ENCODE measurements at regions not wholly inside any gene's neighbourhood (a gene's known extent, or its start where the extent isn't known, plus 50 kb on each side); places are given as distances from the start of the nearest gene placed in this dataset.
"Not testable (repeated sequence)": the region's sequence is repeated elsewhere in the genome, so short reads cannot be mapped to it uniquely, and the experiment has no call there.

DNA sequence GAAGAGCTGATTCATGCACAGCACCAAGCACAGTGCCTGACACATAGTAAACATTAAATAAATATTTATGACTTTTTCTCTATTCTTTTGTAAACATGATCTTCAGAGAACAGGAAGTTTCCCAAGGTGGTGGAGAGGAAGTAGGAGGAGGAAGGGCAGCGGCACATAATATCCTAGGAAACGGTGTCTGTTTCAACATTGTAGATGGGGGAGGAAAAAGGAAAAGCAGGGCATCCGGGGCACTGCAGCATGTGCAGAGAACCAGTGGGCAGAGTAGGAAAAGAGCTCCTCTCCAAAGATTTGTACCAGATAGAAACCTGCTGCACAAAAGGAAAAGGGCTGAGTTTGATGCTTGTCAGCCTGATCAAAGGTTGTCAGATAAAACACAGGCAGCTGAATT lies 421.7 kb upstream of the ZNF462 start:
- no peak for DNase-seq (ENCODE audit: low spot score)

DNA sequence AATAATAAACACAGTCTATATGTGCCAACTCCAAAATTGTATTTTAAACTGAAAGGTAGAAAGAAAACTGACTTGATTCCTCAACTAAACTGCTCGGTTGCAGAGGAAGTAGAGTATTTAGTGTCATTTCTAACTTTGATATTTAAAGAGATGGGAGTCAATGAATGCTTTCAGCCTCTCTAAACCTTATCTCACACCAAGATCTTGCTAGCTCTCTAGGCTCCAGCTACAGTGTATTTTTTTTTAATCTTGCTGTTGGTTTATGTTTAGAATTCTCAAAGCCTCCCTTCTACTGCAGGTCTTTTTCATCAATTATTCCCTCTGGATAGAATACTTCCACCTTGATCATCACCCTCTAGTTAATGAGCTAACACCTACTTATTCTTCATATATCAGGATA lies 419.4 kb upstream of the ZNF462 start:
- DNase-seq (ENCODE audit: low spot score): no peak

DNA sequence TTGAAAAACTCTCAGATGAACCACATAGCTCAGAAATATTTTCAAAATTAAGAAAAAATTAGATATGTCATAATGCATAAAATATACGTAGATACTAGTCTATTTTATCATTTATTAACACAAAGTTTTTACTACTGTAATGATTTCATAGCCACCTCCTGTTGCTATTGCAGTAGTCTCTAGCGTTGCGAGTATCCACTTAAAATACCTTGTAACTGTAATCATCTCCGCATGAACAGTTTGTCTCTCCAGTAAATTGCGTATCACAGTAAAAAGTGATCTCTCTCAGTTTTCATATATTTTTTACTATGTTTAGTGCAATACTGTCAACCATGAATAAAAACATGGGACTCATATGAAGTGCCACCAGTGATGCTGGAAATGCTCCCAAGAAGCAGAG lies 417.9 kb upstream of the ZNF462 start:
- no peak for DNase-seq (ENCODE audit: low spot score)

DNA sequence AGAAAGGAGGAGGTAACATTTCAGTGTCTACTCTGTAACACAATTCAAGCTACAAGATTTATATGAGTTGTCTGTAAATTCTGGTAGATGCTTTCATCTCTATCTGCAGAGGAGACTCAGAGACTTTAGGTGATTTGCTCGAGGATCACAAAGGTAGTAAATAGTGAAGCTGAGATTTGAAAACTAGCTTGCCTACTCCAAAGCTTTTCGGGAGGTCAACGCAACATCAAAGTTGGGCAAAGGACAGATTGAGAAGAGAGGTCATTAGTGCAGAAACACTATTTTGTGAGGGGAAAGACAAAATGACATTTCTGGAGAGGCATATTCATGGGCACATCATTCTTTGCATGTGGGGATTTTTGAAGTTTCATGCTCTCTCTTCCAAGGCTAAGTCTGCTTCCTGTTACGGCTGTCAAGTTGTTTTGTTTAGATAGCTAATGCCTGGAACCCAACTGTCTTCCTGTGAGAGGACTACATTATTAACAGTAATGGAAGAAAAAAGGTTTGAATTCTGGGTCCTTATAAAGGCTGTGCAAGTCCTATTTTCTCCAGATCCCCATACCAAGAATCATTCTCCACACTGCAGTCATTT lies 413.5 kb upstream of the ZNF462 start:
- DNase-seq (ENCODE audit: low spot score): no peak

DNA sequence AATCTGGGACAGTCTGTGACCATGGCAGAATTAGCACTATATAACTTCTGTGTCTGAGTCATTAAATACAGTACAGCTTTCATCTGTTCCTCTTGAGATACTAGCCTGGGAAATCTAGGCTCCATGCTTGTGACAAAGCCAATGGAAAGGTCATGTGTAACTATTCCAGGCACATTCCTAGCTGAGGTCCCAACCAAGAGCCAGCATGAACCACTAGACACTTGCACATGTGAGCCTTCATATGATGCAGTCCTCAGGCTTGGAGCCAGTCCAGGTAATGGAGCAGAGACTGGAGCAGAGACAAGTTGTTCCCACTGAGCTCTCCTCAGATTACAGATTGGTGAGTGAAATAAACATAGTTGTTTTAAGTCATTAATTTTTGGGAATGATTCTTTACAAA lies 412.4 kb upstream of the ZNF462 start:
- no peak for DNase-seq (ENCODE audit: low spot score)

DNA sequence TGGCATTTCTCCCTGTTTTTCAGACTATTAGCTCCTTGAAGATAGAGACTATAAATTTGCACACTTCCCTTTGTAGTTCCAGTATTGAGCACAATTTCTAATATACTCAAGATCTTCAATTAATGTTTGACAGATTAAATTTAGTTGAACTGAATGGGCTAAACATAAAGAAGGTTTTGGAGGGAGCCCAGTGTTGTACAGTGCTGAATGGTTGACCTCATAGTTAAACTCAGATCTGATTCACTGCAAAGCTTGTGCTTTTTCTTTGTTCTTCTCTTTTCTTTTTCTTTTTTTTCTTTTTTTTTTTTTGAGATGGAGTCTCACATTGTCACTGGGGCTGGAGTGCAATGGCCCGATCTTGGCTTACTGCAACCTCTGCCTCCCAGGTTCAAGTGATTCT lies 411.7 kb upstream of the ZNF462 start:
- DNase-seq (ENCODE audit: low spot score): no peak

DNA sequence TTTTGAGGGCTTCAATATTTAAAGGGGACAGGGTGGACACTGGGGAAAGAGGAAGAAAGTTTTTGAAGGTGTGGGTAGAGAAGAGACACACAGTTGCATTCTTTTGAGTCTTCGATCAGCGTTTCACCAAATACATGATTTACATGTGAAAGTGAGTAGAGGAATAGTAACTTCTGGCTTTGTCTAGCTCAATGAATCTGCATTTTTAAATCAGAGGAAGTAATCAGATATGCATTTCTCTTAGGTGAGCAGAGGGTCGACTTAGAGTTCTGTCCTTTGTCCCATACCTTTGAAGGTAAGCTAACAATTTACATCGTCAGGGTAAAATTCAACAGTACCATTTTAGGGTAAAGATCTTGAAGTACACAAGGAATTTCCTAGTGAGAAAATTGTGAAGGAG lies 406.4 kb upstream of the ZNF462 start:
- no peak for DNase-seq (ENCODE audit: low spot score)

DNA sequence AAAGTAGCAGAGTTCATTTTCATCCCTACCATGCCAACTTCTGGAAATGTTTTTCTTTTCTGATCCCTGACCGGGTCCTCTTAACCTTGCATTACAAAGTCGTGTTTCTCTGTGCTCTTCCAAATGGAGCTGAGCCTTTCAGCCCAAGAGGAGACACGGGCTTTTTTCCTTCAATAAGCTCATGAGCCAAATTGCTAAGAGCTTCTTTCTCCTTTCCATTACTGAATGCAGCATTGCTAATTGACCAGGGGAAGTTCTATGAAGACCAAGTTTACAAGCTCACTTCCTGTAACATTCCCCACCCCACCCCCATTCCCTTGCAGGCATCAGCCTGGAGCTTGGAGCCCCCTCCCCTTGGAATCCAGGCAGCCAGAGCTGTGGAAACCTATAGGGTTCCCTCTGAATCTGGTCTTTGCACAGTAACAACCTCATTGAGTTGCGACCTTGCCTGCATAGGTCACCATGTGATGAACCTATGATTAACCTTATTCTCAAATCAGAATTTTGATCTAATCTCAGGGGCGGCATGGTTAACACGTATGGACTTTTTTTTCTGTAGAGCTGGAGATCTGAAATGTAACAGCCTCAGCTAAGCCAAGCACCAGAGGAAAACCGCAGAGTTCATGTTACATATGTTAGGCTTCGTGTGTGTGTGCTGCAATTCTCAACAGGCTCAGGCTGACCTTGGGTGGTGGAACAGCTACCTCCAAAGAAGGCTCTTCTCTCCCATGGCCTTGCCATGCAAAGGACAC lies 395.7 kb upstream of the ZNF462 start:
- peak; percentile 52 for DNase-seq (ENCODE audit: low spot score)

DNA sequence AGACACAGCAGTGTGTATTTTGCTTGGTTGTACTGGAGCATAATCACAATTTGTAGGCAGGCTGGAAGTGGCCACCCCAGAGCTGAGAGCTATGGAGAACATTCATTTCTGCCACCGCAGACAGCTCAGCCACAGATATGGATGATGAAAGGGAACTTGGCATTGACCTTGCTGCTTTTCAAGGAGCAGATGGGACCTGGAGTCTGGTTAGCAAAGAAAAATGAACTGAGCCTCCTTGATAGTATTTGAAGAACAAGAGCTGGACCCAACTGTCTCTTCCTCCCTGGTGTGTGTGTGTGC lies 395.2 kb upstream of the ZNF462 start:
- DNase-seq (ENCODE audit: low spot score): no peak

DNA sequence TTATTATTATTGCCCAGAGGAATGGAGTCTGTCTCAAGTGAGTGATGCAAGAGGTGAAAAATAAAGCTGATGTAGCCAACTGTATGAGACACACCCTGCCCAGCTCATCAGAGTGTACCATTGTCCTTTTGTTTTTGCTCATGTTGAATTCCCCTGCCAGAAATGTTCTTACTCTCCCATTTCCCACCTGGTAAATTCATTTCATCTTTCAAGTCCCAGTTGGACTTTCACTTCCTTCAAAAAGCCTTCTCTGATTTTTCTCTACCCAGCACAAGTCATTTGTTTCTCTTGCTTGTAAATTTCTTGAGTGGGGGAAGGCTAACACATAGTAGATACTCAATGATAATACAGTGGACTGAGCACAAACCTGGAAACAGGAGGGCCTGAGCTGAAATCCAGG lies 394.5 kb upstream of the ZNF462 start:
- DNase-seq (ENCODE audit: low spot score): no peak

DNA sequence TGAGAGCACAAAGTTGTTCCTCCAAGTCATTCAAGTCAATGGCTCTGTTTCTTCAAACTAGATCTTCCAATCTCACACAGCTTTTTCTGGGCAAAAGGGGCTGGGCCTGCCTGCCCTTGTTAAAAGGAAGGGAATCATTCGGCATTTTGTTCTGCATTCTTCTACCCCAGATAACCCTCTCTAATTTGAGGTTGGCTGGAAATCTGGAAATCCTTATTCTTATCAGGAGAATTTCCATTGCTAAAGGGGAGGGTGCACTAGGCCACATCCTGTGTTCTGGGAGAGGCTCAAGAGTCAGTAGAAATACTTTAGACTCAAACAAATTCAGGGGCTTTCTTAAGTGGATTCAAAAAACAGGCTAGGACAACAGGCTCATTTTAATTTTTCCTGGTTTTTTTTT lies 384.7 kb upstream of the ZNF462 start:
- no peak for DNase-seq (ENCODE audit: low spot score)

DNA sequence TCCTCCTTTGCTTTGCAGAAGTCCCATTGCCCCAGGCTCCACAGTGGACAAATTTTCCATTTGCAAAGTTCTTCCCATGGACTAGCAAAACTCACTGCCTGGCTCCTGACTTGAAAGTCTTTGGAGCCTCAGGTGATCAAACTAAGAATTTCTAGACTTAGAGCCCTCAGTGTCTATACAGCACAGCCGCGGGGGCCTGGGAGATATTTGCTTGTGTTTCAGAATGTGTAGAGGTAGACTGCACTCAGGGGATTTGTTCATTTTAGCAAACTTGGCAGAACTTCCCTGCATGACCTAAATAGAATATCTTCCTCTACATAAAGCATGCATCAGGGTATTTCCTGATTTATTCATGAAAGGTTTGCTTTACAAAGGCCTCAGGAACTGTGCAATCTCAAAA lies 384.2 kb upstream of the ZNF462 start:
- no peak for DNase-seq (ENCODE audit: low spot score)

DNA sequence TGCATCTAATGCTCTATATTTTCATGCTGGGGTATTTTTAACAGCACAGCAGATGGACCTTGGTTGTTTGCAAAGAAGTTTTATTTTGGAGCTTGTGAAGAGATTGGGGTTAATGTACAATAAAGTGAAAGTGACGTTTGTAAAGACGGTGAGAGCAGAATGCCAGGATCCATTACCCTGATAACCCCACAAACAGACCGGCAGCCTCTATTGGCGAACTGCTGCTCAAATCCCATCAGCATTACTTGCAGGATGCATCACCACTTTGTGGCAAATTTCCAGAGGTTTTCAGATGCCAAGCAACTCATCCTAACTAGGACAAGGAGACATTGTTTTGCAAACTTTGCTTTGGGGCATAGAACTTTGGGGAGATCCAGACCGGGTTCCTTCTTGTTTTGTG lies 383.3 kb upstream of the ZNF462 start:
- no peak for DNase-seq (ENCODE audit: low spot score)

DNA sequence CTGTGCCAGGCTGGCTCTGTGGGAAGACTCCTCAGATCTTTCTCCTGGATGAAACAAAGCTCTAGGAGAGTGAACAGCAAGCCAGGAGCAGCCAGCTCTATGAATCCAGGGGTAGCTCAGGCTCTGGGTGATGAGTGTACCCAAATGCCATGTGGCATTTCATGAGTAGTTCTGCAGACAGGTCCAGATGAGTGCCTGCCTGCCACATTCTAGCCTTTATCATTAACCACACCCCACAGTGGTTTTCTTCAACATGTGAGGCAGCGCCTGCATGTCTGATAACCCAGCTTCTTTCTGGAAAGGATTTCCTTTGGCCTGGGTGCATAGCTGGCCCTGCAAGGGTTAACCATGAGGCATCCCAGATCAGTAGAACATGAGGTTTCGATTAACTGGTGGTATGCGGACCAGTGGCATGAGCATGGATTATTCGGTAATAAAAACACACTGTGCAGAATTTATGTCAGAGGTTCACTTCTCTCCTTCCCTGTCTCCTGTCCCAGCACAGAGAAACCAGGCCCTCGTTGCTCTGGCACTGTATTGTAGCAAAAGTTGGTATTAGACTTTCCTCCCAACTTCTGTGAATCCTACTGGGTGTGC lies 381.9 kb upstream of the ZNF462 start:
- no peak for DNase-seq (ENCODE audit: low spot score)

DNA sequence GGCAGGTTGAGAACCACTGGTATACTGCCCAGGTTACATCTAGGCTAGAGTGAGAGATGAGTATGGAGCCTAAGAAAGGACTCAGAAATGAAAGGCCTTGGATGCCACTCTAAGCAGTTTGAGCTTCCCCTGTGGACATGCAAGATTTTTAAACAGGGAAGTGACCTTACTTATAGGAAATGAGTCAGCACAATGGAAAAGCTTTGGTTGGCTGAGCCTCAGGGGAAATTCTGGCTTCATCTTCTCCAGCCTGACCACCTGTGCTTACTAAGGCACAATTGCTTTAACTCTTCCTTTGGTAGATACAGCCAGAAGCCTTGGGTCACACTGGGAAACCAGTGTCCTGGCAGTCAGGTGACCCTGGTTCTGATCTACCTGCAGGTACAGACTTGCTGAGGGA lies 380.2 kb upstream of the ZNF462 start:
- no peak for DNase-seq (ENCODE audit: low spot score)

DNA sequence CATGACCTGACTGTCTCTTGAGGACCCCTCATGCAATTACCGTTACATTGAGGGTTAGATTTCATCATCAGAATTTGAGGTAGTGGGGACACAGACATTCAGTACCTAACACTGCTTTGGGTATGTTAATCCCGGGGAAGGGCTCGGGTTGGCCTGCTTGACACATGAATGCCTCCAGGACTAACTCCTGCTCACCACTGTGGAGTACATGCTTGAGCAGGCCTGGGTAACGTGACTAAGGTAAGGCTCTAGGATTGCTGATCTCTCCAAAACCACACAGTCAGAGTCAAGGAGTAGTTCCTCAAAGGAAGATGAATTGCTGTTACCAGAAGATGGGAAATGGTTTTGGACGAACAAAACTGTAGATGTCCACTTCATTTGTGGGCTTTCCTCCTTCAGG lies 376.3 kb upstream of the ZNF462 start:
- DNase-seq (ENCODE audit: low spot score): no peak

DNA sequence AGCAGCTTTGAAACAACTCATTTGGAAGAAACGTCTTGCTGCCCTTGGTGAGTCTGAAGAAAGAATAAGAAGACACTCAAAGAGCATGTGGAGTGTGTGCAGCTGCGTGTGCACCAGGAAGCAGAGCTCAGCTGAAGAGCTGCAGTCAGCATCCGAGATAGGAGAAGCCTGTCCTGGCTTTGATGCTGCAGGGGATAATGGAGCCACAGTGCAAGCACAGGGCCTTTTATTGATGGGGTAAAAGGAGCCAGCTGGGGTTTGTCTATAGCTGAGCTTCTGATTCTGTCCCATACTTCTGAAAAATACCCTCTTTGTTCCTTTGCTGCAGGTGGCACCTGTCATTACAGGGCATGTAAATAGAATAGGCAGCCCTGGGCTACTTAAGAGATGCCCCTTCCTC lies 375.7 kb upstream of the ZNF462 start:
- no peak for DNase-seq (ENCODE audit: low spot score)

DNA sequence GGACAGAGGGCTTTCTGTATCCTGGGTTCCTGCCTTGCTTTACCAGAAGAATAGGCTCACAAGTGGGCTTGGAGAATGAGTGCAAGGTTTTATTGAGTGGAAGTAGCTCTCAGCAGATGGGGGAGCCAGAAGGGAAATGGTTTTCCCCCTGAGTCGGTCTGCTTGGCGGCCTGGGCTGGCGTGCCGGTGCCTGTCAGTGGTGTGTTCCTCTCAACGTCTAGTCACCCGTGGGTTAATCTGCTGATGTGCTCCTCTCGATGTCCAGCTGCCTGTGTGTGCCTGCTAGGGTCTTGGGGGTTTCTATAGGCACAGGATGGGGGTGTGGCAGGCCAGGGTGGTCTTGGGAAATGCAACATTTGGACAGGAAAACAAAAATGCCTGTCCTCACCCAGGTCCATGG lies 370.8 kb upstream of the ZNF462 start:
- DNase-seq (ENCODE audit: low spot score): not testable (repeated sequence)

DNA sequence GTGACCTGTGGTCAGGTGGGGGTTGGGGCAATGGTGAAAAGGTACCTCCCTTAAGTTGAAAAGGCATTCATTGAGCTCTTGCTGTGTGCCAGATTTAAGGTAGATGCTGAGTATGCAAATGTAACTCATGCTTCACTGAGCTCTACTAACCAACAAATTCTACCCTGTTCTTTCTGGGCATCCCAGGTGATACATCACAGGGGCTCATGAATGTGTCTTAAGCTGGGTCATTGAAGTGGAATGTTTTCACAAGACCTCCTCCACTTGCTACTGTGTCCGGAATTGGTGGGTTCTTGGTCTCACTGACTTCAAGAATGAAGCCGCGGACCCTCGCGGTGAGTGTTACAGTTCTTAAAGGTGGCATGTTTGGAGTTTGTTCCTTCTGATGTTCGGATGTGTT lies 362.8 kb upstream of the ZNF462 start:
- DNase-seq (ENCODE audit: low spot score): no peak

DNA sequence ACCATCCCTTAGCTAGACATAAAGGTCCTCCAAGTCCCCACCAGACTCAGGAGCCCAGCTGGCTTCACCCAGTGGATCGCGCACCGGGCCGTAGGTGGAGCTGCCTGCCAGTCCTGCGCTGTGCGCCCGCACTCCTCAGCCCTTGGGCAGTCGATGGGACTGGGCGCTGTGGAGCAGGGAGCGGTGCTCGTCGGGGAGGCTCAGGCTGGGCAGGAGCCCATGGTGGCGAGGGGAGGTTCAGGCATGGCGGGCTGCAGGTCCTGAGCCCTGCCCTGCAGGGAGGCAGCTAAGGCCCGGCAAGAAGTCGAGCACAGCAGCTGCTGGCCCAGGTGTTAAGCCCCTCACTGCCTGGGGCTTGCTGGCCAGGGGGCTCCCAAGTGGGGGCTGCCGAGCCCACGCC lies 361.8 kb upstream of the ZNF462 start:
- not testable (repeated sequence) for DNase-seq (ENCODE audit: low spot score)

DNA sequence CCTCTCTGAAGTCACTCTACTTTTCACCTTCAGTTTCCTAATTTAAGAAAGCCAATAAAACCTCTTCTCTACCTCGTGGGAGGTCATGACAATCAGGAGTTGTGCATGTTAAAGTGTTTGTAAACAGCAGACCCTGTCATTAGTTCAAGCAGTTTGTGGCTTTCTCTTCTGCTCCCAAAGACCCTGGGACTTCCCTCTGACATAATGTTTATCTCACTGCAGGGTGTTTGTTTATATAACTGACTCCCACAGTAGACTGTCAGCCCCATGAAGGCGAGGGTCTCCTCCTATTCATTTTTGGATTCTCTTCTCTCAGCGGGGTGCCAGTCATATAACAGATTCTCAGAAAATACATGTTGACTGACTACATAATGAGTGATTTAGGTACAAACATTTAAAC lies 360.0 kb upstream of the ZNF462 start:
- DNase-seq (ENCODE audit: low spot score): no peak

DNA sequence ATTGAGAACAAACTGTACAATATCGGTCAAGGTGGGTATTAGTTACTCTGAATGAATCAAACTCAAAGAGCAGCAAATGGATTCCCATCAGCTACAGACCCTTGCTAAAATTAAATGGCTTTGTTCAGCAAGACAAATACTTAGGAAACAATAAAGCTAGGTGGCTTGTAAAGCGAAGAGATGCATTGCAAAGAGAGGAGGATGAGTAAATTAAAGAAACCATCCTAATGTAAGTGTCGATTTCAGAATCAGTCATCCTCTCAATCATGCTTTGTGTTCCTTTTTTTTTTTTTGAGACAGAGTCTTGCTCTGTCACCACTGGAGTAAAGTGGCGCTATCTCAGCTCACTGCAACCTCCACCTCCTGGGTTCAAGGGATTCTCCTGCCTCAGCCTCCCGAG lies 359.2 kb upstream of the ZNF462 start:
- no peak for DNase-seq (ENCODE audit: low spot score)

DNA sequence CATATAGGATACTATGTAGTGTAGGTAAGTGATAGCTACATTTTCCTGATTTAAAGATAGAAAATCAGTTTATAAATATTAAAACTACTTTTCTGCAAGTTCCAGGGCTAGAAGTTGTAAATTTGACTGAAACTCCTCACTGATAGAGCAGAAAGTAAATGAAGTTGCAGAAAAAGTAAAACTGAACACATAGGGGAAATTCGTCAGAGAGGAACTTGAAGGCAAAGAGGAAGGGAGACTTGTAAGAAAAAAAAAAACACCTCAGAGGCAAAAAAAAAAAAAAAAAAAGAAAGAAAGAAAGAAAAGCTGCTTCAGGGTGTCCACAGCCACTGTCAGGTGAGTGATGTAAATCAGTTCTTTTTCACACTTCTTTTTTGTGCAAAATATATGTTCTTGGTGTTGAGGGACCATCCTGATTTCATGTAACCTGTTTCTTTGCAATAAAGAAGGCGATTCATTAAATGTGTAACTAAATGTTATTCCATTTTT lies 336.2 kb upstream of the ZNF462 start:
- DNase-seq (ENCODE audit: low spot score): no peak

DNA sequence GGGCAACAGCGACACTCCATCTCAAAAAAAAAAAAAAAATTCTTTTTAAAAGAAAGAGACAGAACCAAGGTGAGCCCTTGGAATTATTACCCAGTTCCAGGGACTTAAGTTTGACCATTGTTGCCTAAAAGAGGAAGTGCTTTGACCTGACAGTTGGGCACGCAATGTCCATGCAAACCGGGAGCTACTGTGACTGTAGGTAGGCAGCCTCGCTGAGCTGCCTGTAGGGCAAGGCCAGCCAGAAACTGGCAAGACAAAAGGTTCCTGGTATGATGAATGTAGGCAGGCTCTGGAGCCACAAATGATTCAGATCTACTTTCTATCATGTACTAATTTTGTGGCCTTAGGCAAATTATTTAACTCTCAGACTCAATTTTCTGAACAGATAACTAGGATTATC lies 334.8 kb upstream of the ZNF462 start:
- DNase-seq (ENCODE audit: low spot score): no peak

Data from ecto neural progenitor cell (in vitro differentiated cells).